ENCODE measurements at regions not wholly inside any gene's neighbourhood (a gene's known extent, or its start where the extent isn't known, plus 50 kb on each side); places are given as distances from the start of the nearest gene placed in this dataset.
A peak's percentile ranks its signal among the peaks of the same experiment; 100 is the strongest.
"Not testable (repeated sequence)": the region's sequence is repeated elsewhere in the genome, so short reads cannot be mapped to it uniquely, and the experiment has no call there.

- Mint-ChIP-seq H3K27ac (no peak overlapping the region), H3K4me3 (peak overlapping the region in 1 of 5 donors; percentile 15), H3K27me3 (ENCODE audit: low read depth in 3 of 3) (peaks cover 0 to 2% (median 1%) of the 10 kb centered on the region in 3 donors), H3K9me3 (peaks cover 3 to 24% (median 9%) of the 10 kb centered on the region in 6 donors), H3K4me1 (no peaks in the 10 kb centered on the region), H3K36me3 (peaks cover 0 to 6% (median 3%) of the 10 kb centered on the region in 3 donors)
- DNase-seq = no peak
Measured at GRCh38 chr13:105841286-105841685, 694.2 kb downstream of the EFNB2 start.

- Mint-ChIP-seq H3K27me3 (ENCODE audit: low read depth in 3 of 3) (peaks cover 0 to 2% (median 0%) of the 10 kb centered on the region in 3 donors), H3K9me3 (peaks cover 0 to 16% (median 6%) of the 10 kb centered on the region in 6 donors), H3K4me3 (no peak overlapping the region), H3K4me1 (no peaks in the 10 kb centered on the region), H3K36me3 (peaks cover 0 to 3% (median 0%) of the 10 kb centered on the region in 3 donors), H3K27ac (no peak overlapping the region)
- no peak for DNase-seq
Measured at GRCh38 chr13:105838231-105838630, 697.2 kb downstream of the EFNB2 start.

GRCh38 chr13:105837295-105837694 lies 698.2 kb downstream of the EFNB2 start:
- peaks cover 0 to 23% (median 7%) of the 10 kb centered on the region in 6 donors for H3K9me3 Mint-ChIP-seq

GRCh38 chr13:105830821-105831220 lies 704.6 kb downstream of the EFNB2 start:
- no peaks in the 10 kb centered on the region for H3K36me3 Mint-ChIP-seq
- no peak overlapping the region for H3K4me3 Mint-ChIP-seq
- H3K4me1 Mint-ChIP-seq = no peaks in the 10 kb centered on the region
- no peak for DNase-seq
- H3K27me3 Mint-ChIP-seq (ENCODE audit: low read depth in 3 of 3) = peaks cover 0 to 2% (median 0%) of the 10 kb centered on the region in 3 donors
- H3K27ac Mint-ChIP-seq = no peak overlapping the region
- H3K9me3 Mint-ChIP-seq = peaks cover 3 to 21% (median 11%) of the 10 kb centered on the region in 6 donors

More at GRCh38 chr13:105837295-105837694, 698.2 kb downstream of the EFNB2 start:
- H3K27ac Mint-ChIP-seq; H3K4me1 Mint-ChIP-seq; H3K4me3 Mint-ChIP-seq; H3K27me3 Mint-ChIP-seq (ENCODE audit: low read depth in 3 of 3); DNase-seq; H3K36me3 Mint-ChIP-seq: not testable (repeated sequence)

GRCh38 chr13:105827111-105827809 lies 708.2 kb downstream of the EFNB2 start:
- DNase-seq = no peak
- Mint-ChIP-seq H3K9me3 (peaks cover 4 to 20% (median 8%) of the 10 kb centered on the region in 6 donors), H3K36me3 (no peaks in the 10 kb centered on the region), H3K4me1 (no peaks in the 10 kb centered on the region), H3K27me3 (ENCODE audit: low read depth in 3 of 3) (peaks cover 0 to 2% (median 0%) of the 10 kb centered on the region in 3 donors), H3K4me3 (no peak overlapping the region), H3K27ac (no peak overlapping the region)

- Mint-ChIP-seq H3K27ac (no peak overlapping the region), H3K9me3 (peaks cover 0 to 18% (median 5%) of the 10 kb centered on the region in 6 donors), H3K4me1 (no peaks in the 10 kb centered on the region), H3K4me3 (no peak overlapping the region), H3K36me3 (no peaks in the 10 kb centered on the region), H3K27me3 (ENCODE audit: low read depth in 3 of 3) (peaks cover 0 to 1% (median 0%) of the 10 kb centered on the region in 3 donors)
- no peak for DNase-seq
Measured at GRCh38 chr13:105825071-105825470, 710.4 kb downstream of the EFNB2 start.

- DNase-seq = no peak
- Mint-ChIP-seq H3K36me3 (no peaks in the 10 kb centered on the region), H3K9me3 (peaks cover 0 to 26% (median 3%) of the 10 kb centered on the region in 6 donors), H3K27me3 (ENCODE audit: low read depth in 3 of 3) (no peaks in the 10 kb centered on the region), H3K4me1 (no peaks in the 10 kb centered on the region), H3K27ac (no peak overlapping the region), H3K4me3 (no peak overlapping the region)
Measured at GRCh38 chr13:105821337-105821736, 714.1 kb downstream of the EFNB2 start.

- Mint-ChIP-seq H3K4me3 (no peak overlapping the region), H3K4me1 (no peaks in the 10 kb centered on the region), H3K27ac (no peak overlapping the region), H3K9me3 (peaks cover 0 to 26% (median 5%) of the 10 kb centered on the region in 6 donors), H3K27me3 (ENCODE audit: low read depth in 3 of 3) (no peaks in the 10 kb centered on the region), H3K36me3 (no peaks in the 10 kb centered on the region)
- no peak for DNase-seq
Measured at GRCh38 chr13:105820415-105820814, 715.0 kb downstream of the EFNB2 start.

GRCh38 chr13:105817498-105817897 lies 718.0 kb downstream of the EFNB2 start:
- H3K27ac Mint-ChIP-seq = no peak overlapping the region
- no peaks in the 10 kb centered on the region for H3K4me1 Mint-ChIP-seq
- H3K36me3 Mint-ChIP-seq = no peaks in the 10 kb centered on the region
- H3K9me3 Mint-ChIP-seq = peaks cover 2 to 26% (median 3%) of the 10 kb centered on the region in 6 donors
- H3K4me3 Mint-ChIP-seq = no peak overlapping the region
- DNase-seq = no peak
- no peaks in the 10 kb centered on the region for H3K27me3 Mint-ChIP-seq (ENCODE audit: low read depth in 3 of 3)

GRCh38 chr13:105816994-105817393 lies 718.5 kb downstream of the EFNB2 start:
- H3K27me3 Mint-ChIP-seq (ENCODE audit: low read depth in 3 of 3) = no peaks in the 10 kb centered on the region
- no peaks in the 10 kb centered on the region for H3K36me3 Mint-ChIP-seq
- H3K4me3 Mint-ChIP-seq = no peak overlapping the region
- no peak for DNase-seq
- no peaks in the 10 kb centered on the region for H3K4me1 Mint-ChIP-seq
- H3K27ac Mint-ChIP-seq = no peak overlapping the region
- peaks cover 2 to 26% (median 2%) of the 10 kb centered on the region in 6 donors for H3K9me3 Mint-ChIP-seq

- H3K27ac Mint-ChIP-seq = no peak overlapping the region
- H3K36me3 Mint-ChIP-seq = no peaks in the 10 kb centered on the region
- no peaks in the 10 kb centered on the region for H3K27me3 Mint-ChIP-seq (ENCODE audit: low read depth in 3 of 3)
- no peaks in the 10 kb centered on the region for H3K4me1 Mint-ChIP-seq
- H3K4me3 Mint-ChIP-seq = no peak overlapping the region
- H3K9me3 Mint-ChIP-seq = peaks cover 2 to 19% (median 3%) of the 10 kb centered on the region in 6 donors
- DNase-seq = no peak
Measured at GRCh38 chr13:105814902-105815250, 720.6 kb downstream of the EFNB2 start.

GRCh38 chr13:105814219-105814901 lies 721.1 kb downstream of the EFNB2 start:
- Mint-ChIP-seq H3K36me3 (no peaks in the 10 kb centered on the region), H3K4me1 (no peaks in the 10 kb centered on the region), H3K27me3 (ENCODE audit: low read depth in 3 of 3) (no peaks in the 10 kb centered on the region), H3K27ac (no peak overlapping the region), H3K9me3 (peaks cover 2 to 20% (median 7%) of the 10 kb centered on the region in 6 donors), H3K4me3 (no peak overlapping the region)
- DNase-seq = no peak

GRCh38 chr13:105806628-105806920 lies 728.9 kb downstream of the EFNB2 start:
- Mint-ChIP-seq H3K27ac (no peak overlapping the region), H3K4me1 (no peaks in the 10 kb centered on the region), H3K27me3 (ENCODE audit: low read depth in 3 of 3) (peaks cover 0 to 2% (median 0%) of the 10 kb centered on the region in 3 donors), H3K9me3 (peaks cover 2 to 22% (median 9%) of the 10 kb centered on the region in 6 donors), H3K36me3 (no peaks in the 10 kb centered on the region), H3K4me3 (no peak overlapping the region)
- no peak for DNase-seq

GRCh38 chr13:105805892-105806627 lies 729.4 kb downstream of the EFNB2 start:
- Mint-ChIP-seq H3K27me3 (ENCODE audit: low read depth in 3 of 3) (peaks cover 0 to 2% (median 0%) of the 10 kb centered on the region in 3 donors), H3K4me3 (no peak overlapping the region), H3K9me3 (peaks cover 2 to 17% (median 9%) of the 10 kb centered on the region in 6 donors), H3K4me1 (no peaks in the 10 kb centered on the region), H3K36me3 (no peaks in the 10 kb centered on the region), H3K27ac (no peak overlapping the region)
- no peak for DNase-seq
